ENCODE measurements at regions not wholly inside any gene's neighbourhood (a gene's known extent, or its start where the extent isn't known, plus 50 kb on each side); places are given as distances from the start of the nearest gene placed in this dataset.

DNA sequence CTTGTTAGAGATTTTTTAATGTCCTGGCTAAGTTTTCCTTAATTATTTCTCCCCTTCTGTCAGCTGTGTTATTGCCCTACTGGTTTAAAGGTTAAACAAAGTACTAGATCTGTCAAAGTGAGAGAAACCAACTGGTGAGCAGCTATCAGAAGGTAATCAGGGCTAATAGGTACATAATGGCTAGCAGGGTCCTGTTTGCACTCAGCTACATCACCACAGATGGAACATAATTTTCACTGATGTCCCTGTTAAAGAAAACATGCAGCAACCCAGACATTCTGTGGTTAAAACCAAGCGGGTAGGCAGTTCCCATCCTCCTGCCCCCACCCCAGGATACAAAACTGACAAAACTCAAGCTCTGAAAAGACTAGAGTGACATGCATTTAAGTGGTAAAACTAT lies 473.9 kb downstream of the NR2F1-AS1 start:
- no peak for DNase-seq (ENCODE audit: low read depth)

DNA sequence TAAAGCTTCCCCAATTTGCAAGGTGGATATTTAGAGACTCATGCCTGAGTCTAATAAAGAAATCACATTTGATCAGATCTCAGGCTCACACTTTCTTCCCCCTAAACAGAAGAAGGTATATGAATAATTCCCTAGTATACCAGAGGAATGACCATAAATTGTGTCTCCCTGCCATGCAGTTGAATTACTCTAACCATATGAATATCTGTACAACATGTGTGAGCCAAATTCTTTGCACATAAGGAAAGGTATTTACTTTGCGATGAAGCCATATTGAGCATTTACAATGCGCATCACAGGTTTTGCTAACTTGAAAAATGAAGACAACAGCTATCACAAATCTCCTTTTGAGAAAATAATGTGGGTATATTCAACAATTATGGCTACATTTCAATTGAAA lies 479.4 kb downstream of the NR2F1-AS1 start:
- no peak for DNase-seq (ENCODE audit: low read depth)

DNA sequence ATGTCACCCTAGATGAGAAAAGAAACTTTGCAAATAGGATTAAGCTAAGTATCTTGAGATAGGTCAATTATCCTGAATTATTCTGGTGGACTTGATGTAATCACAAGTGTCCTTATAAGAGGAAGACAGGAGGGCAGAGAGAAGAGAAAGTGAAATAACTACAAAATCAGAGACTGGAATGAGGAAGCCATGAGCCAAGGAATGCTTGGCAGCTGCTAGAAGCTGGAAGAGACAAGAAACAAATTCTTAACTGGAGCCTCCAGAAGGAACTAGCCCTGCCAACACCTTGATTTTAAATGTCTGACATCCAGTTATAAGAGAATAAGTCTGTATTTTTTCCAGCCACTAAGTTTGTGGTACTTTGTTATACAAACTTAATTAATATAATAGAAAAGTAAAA lies 480.0 kb downstream of the NR2F1-AS1 start:
- no peak for DNase-seq (ENCODE audit: low read depth)

DNA sequence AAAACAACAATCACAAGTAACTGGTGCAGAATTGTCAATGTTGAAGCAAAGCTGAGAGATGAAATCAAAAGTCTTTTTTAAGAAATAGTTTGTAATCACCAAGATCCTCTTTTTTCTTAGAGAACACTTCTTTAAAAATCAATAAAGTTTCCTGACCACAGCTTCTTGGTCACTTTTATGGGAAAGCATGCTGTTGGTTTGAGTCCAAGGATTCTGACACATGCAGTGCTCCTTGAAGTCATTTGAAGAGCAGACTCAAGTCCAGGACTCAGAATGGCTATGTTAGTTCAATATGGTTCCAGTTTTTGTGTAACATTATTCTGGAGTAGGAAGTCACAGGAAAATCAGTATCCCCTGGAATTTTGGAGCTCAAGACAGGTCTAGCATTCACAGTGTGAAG lies 480.6 kb downstream of the NR2F1-AS1 start:
- no peak for DNase-seq (ENCODE audit: low read depth)

DNA sequence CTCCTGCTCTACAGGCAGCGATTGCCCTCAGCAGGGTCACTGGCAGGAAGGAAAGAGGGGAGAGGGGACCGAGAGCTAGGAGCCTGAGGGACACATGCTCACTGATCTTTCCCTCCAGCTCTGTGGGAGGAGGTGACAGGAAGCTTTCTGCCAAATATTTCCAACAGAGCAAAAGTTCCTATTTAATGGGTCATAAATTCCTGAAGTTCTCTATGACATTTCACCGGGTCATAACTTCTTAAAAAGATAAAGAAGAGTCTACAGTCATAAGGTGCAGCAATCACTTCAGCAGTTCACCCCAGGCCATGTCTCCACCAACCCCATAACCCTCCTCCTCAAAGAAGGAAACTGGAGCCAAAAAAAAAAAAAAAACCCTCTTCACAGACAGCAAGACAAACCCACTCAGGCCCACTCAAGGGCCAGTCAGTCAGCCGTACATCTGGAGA lies 481.1 kb downstream of the NR2F1-AS1 start:
- no peak for DNase-seq (ENCODE audit: low read depth)

DNA sequence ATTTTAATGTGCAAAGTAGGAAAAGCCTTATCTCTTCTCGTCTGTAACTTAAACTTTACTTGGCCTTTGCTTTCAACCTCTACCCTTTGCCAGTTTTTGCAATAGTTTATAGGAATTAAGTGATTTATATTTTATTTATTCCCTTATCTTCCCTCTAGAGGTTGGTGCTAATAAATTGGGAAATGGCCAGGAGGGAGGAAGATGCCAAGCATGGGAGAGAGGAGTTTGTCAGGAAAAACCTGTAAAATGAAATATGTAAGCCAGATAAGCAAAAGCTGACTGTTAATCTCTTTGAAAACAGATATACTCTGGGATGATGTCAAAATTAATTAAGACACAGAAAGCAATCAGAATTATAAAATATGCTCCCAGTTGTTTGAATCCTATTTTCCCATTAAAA lies 484.5 kb downstream of the NR2F1-AS1 start:
- no peak for DNase-seq (ENCODE audit: low read depth)

DNA sequence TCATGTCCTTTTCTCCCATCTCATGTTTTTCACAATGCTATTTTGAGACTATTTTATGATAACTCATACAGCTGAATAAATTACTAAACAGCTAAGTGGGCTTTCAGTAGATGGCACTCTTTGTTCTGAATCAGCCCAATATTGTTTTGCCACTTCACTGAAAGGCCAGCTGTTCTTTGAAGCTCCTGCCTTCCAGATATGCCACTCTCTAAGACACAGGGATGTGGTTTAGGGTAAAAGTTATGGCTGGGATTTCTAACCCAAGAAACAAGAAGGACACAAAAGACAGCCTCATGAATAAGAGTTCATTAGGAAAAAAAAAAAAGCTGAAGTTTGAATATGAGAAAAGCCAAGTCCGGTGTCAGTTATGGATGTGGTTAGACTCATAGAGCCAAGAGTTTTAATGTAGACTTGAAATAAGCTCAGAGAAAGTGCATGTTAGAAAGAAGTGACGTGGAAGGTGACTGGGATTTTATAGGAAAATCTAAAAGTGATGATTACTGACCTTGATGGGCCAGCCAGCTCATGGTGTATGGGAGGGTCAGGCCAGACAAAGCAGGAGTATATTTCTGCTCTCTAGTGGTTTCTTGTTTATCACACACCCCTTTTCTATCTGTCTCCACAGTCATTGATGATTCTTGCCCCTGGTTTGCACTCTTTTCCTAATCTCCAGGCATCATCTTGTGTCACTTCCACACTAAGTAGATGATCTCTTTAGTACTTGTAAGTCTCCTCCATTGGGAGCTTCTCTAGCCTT lies 488.5 kb downstream of the NR2F1-AS1 start:
- peak; percentile 23 for DNase-seq (ENCODE audit: low read depth)

DNA sequence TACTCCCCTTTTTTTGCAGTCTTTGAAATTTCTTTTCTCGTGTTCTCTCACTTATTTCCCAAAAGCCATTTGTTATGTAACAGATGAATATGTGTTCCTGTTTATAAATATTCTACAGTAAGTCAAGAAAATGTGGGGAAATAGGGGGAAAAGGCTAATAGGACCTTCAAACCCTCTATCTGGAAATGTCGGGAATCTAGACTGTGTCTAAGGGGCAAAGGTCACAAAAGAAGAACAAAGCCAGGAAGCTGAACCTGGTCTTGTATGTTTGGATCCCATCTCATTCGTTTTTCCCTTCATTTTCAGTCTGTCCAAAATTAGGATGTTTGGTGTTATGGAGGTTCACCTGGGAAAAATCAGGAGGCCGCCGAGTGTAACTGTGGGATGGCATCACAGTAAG lies 490.3 kb downstream of the NR2F1-AS1 start:
- DNase-seq (ENCODE audit: low read depth) = no peak

DNA sequence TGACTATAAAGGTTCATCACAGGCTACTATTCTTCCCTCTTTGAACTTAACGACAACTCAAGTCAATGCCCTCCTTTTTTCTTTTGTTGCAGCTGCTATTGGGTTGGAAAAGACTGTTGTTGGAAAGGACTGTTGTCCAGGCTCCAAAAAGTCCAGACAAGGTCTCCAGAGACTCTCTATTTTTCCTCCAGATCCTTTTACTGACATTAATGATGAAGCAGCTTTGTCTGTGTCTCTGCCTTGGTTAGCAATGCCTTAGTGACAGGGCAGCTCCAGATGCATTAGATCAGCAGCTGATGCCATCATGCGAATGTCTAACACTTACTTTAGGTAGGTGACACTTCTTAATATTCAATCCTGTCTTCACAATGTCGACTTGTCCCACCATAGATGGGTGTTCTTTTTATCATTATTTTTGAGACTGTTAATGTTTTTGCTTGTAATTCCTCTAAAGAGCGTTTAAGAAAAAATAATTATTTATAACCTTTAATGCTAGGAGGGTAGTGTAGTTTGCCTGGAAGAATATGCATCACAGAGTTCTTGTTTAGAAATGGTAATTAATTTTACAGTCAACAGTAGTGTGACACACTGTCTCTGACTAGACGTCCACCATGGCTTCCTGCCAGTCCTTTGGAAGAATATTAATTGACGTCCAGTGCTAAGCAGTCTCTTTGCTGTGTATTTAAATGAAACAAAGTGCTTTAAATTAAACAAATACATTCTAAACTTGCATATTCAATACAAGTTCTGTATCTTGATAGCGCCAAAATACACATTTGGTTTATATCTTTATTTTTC lies 492.2 kb downstream of the NR2F1-AS1 start:
- no peak for DNase-seq (ENCODE audit: low read depth)

DNA sequence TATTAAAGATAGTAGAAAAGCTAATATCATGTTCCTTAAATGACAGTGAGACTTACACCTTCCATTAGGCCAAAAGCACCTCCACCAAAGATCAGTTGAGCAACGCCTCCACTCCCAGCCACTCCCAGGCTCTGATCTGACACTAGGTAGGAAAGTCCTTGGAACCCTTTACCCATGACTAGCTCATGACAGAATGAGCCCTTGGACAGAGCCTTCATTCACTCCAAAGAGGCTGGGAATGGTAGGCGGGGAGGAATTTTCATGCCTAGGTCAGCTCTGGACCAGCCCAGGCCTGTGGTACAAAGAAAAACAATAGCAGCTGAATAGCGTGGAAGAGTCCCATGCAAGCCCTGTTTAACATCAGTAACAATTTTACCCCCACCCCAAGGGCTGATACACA lies 493.7 kb downstream of the NR2F1-AS1 start:
- no peak for DNase-seq (ENCODE audit: low read depth)

DNA sequence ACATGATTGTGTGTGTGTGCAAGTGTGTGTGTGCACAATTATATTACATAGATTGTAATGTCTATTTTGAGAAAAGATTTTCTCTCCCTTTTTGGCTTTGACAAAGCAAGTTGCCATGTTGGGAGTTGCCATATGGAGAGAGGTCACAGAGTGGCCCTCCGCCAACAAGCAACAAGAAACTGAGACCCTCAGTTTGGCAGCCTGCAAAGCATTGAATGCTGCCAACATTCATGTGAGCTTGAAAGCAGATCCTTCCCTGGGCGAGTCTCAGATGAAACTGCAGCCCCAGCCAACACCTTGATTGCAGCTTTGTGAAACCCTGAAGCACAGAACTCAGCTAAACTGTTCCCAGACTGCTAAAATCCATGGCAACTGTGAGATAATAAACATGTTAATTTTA lies 498.0 kb downstream of the NR2F1-AS1 start:
- no peak for DNase-seq (ENCODE audit: low read depth)

DNA sequence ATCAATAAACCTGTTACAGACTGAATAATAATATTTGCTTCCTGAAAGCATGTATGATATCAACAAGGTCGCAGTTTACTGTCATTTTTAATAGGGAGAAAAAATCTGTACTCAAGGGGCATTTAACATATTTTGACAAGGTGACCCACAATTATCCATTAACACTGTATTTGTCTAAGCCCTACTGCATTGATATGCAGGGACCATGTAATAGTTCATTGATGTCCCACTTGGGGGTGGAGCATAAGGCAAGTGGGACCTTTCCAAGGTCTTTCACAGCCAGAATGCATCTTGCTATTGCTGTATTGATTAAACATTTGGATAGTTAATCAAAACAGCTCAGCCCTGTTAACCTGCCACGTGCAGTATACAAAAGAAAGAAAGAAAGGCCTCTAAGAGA lies 502.0 kb downstream of the NR2F1-AS1 start:
- DNase-seq (ENCODE audit: low read depth) = no peak

DNA sequence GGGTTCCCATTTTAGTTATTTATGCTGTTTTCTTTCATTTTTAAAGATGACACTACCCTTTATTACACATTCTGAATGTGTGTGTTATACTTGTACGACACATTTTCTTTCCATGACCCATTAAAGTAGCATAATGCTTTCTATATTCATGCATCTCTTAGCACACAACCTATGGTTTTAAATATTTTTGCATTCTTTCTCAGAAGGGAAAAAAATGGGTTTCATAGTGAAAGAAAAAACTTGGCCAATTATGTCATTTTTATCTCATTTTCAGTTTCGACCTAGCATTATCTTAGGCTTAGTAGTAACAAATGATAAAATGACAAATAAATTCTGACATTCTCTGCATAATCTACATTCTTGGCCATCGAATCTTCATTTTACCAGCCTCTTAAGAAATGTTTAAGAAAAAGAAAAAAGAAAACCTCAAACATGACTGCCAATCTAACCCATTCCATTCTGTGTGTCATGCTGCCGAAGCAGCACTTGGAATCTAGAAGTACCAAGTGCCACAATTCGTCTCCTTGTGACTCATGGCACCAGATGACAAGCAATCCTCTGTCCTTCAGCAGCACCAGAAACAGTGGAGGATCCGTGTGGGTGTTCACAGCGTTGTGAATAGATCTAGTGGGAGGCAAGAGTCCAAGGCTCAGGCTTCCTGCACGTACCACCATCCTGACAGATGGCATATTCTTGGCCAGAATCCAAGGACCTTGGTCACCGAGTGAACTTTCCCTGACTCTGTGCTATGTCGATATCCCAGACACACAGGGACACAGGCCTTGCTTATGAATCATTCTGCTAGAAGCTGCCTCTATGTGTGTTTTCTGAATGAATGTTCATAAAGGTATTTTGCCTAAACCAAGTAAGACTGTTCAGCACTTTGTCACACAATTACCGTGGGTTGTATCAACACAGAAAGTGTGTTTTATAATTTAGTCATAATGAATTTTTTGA lies 502.7 kb downstream of the NR2F1-AS1 start:
- DNase-seq (ENCODE audit: low read depth) = no peak

DNA sequence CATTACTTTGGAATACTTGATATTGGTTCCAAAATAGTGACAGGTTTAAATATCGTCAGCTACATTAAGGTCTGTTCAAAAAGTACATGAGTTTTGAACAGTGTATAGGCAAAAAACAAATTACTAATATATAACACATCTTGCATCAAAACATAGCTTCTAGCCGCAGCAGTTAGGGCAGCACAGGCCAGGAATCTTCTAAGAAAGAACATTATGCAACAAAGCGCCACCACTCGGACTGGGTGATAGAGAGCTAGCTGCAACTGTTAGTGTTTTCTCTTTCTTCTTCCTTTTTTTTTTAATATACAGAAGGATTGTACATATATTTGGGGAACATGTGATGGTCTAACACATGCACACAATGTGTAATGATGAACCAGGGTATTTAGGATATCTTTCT lies 504.5 kb downstream of the NR2F1-AS1 start:
- no peak for DNase-seq (ENCODE audit: low read depth)

DNA sequence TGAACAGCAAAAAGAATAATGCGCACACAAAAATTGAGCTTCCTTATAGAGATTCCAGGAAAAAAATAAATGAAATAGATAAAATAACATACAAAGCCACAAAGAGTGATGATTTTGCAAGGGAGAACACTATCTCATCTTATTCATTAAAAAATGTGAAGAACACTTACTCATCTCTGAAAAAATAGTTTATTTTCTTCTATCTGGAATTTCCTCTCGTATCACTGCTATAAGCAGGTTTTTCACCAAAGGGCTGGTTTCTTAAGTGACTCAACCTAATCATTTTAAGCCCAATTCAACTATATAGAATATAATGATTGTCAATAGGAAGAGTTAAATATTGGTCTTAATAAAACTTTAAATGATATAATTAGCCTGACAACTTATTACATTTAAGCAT lies 504.9 kb downstream of the NR2F1-AS1 start:
- DNase-seq (ENCODE audit: low read depth) = no peak

DNA sequence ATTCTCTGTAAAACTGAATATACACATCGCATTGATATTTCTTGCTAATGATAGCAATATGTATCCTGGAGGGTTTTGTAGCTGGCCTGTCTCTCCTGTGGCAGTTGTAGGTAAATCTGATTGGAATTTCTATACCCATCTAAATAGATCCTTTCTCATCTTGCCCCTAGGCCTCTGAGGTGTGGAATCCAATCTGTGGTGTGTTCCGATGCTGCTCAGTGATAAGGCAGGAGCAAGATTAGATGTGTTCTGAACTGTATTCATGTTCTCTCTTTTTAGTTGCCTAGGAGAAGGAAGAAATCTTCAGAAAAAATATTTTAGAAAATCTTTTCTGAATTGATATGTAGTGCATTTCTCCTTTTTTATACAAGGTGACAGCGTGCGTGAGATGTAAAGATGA lies 507.5 kb downstream of the NR2F1-AS1 start:
- DNase-seq (ENCODE audit: low read depth) = no peak

DNA sequence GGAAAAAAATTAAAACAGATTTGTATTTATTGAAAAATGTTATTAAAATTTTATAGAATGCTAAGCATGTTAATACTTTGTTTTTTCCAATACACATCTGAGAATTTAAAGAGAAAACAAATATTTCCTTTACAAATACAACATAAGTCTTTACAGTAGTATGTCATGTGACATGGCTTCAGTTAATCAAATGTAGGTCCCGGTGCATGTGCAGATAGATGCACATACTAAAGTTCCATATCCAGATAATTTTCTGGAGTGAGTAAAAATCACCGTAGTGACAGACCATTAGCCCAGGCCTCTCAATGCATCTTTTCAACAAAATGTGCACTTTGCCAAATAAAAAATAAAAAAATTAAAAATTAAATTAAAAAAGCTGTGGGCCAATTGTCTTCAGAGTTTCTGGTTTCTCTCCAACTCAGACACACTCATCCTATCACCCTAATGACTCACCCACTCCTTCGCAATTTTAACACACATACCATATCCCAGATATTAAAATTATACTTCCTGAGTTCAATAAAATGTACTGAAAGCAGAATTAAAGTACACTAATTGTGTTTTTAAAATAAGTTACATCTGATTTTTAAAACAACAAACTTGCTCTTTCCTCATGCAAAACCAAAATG lies 508.1 kb downstream of the NR2F1-AS1 start:
- DNase-seq (ENCODE audit: low read depth) = no peak

DNA sequence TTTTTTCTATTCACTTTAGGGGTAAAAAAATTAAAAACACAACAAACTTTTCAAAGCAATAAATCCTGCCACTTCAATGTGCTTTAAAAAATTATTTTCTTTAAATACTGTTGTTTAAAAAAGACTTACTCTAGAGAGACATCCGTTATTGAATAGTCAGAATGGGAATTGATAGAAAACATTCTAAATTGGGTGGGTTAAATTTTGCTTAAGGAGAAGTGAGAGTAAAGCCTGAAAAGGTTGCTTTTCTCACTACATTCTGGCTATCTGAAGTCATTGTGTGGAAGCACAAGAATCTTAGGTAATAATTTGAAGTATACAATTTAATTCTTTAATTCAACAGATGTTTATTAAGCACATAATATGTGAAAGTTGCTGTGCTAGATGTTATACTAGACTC lies 509.3 kb downstream of the NR2F1-AS1 start:
- no peak for DNase-seq (ENCODE audit: low read depth)

DNA sequence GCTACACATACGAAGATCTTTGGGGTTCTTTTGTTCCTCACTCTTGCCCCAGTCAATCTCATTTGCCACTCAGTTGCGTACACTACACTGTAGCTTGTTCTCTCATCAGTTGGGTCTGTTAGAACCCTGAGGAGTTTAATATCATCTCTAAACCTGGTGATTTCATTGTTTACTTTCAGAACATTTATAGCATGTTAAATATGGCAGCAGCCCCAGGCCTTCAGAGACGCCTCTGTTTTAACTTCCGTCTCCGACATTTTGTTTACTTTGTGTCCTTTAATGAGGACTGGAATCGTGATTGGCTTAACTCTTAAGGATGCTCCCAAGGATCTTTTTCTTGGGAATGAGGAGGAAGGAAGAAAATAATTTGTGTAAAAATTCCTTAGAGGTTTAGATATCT lies 510.1 kb downstream of the NR2F1-AS1 start:
- no peak for DNase-seq (ENCODE audit: low read depth)

DNA sequence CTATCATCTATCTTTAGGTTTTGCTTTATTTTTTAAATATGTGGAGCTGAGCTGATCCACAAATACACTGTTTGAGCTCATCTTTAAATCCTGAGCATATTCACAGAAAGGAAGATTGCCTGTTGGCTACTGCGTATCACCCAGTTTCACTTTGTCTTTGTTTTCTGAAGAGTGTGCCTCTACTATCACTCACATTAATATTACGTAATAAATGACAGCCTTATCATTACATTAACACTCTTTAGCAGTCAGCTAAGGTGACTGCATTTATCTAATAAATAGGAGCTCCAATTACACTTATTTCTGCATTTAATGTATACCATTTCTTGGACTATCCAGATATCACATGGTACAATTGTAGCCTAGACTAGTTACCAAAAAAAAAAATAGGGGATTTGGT lies 511.7 kb downstream of the NR2F1-AS1 start:
- DNase-seq (ENCODE audit: low read depth) = no peak

DNA sequence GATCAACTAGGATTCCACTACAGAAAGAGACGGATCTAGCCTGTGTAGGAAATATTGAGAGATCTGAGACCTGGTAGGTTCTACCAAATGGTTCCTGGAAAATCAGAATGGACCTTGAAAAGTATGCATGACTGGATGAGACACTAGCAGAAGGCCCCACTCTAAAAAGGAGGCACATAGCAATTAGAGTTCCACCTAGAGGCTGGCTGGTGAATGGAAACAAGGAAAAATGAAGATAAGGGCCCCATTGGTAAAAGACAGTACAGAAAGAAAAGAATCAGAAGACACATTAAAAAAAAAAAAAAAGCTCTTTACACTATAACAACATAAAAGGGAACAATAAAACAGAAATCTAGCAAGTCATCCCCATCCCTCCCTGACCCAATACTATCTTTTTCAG lies 518.5 kb downstream of the NR2F1-AS1 start:
- DNase-seq (ENCODE audit: low read depth) = no peak

DNA sequence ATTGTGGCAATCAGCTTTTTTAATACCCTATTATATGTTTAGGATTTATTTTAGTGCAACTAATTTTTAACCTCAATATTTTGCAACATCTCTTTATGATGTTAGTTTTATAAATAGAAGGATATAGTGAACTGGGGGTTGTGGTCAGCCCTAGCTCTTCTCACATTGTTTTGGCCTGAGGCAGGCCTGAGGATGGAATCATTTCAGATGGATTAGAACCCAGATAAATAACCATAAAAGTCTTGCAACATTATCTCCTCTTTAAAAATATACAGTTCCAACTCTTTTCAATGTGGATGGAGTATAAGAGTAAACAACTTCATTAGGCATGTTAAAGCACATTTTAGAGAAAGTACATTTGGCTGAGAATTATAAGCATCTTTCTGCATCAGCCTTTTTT lies 522.7 kb downstream of the NR2F1-AS1 start:
- peak; percentile 54 for DNase-seq (ENCODE audit: low read depth)

Measured in fibroblast of the conjunctiva (primary cell).